ENCODE measurements at regions not wholly inside any gene's neighbourhood (a gene's known extent, or its start where the extent isn't known, plus 50 kb on each side); places are given as distances from the start of the nearest gene placed in this dataset.

DNA sequence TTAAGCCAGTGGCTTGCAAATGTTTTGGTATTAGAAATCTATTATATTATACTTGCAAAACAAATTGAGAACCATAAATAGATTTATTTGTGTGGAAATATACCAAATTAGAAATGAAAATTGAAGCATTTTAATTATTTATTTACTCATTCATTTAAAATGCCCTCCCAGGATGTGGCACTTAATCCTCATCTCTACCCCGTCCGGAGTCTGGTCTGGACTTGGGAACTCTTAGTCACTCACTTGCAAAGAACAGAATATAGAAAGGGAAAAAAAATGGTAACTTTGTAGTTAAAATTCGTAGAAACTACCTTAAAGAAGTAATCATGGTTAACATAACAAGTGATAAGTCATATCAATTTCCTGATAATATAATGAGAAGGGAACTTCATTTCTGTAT, 775.9 kb upstream of the INTU start:
- no peak for TF ChIP-seq TAF1 (conservative IDR thresholded peaks at IDR 0.05)
- no peak for TF ChIP-seq FOXA1 (IDR thresholded peaks at IDR 0.05)
- no peak for TF ChIP-seq EGR1 (IDR thresholded peaks at IDR 0.05; ENCODE audit: low read depth in 2 of 2)
- TF ChIP-seq, protein P1, sequence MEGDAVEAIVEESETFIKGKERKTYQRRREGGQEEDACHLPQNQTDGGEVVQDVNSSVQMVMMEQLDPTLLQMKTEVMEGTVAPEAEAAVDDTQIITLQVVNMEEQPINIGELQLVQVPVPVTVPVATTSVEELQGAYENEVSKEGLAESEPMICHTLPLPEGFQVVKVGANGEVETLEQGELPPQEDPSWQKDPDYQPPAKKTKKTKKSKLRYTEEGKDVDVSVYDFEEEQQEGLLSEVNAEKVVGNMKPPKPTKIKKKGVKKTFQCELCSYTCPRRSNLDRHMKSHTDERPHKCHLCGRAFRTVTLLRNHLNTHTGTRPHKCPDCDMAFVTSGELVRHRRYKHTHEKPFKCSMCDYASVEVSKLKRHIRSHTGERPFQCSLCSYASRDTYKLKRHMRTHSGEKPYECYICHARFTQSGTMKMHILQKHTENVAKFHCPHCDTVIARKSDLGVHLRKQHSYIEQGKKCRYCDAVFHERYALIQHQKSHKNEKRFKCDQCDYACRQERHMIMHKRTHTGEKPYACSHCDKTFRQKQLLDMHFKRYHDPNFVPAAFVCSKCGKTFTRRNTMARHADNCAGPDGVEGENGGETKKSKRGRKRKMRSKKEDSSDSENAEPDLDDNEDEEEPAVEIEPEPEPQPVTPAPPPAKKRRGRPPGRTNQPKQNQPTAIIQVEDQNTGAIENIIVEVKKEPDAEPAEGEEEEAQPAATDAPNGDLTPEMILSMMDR (IDR thresholded peaks at IDR 0.05; ENCODE audit: low read depth, low read length, missing input control), result no peak
- no peak for TF ChIP-seq SP1 (IDR thresholded peaks at IDR 0.05)
- TF ChIP-seq, protein P2, sequence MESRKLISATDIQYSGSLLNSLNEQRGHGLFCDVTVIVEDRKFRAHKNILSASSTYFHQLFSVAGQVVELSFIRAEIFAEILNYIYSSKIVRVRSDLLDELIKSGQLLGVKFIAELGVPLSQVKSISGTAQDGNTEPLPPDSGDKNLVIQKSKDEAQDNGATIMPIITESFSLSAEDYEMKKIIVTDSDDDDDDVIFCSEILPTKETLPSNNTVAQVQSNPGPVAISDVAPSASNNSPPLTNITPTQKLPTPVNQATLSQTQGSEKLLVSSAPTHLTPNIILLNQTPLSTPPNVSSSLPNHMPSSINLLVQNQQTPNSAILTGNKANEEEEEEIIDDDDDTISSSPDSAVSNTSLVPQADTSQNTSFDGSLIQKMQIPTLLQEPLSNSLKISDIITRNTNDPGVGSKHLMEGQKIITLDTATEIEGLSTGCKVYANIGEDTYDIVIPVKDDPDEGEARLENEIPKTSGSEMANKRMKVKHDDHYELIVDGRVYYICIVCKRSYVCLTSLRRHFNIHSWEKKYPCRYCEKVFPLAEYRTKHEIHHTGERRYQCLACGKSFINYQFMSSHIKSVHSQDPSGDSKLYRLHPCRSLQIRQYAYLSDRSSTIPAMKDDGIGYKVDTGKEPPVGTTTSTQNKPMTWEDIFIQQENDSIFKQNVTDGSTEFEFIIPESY (IDR thresholded peaks at IDR 0.05), result no peak
- TF ChIP-seq, protein P3, sequence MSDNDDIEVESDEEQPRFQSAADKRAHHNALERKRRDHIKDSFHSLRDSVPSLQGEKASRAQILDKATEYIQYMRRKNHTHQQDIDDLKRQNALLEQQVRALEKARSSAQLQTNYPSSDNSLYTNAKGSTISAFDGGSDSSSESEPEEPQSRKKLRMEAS (IDR thresholded peaks at IDR 0.05), result no peak
